ENCODE measurements at regions not wholly inside any gene's neighbourhood (a gene's known extent, or its start where the extent isn't known, plus 50 kb on each side); places are given as distances from the start of the nearest gene placed in this dataset.
A peak's percentile ranks its signal among the peaks of the same experiment; 100 is the strongest.

GRCh38 chr2:212912445-212913103 lies 238.8 kb downstream of the IKZF2 start:
- TF ChIP-seq, protein P1, sequence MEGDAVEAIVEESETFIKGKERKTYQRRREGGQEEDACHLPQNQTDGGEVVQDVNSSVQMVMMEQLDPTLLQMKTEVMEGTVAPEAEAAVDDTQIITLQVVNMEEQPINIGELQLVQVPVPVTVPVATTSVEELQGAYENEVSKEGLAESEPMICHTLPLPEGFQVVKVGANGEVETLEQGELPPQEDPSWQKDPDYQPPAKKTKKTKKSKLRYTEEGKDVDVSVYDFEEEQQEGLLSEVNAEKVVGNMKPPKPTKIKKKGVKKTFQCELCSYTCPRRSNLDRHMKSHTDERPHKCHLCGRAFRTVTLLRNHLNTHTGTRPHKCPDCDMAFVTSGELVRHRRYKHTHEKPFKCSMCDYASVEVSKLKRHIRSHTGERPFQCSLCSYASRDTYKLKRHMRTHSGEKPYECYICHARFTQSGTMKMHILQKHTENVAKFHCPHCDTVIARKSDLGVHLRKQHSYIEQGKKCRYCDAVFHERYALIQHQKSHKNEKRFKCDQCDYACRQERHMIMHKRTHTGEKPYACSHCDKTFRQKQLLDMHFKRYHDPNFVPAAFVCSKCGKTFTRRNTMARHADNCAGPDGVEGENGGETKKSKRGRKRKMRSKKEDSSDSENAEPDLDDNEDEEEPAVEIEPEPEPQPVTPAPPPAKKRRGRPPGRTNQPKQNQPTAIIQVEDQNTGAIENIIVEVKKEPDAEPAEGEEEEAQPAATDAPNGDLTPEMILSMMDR (conservative IDR thresholded peaks at IDR 0.05; ENCODE audit: low read length): no peak
- no peak for TF ChIP-seq EZH2phosphoT487 (IDR thresholded peaks at IDR 0.05; ENCODE audit: borderline replicate concordance, low read depth, low read length)
- no peaks in the 10 kb centered on the region for H3K9me2 ChIP-seq (ENCODE audit: insufficient read depth, low read length)
- no peak overlapping the region for H3K4me2 ChIP-seq (ENCODE audit: low read length)
- no peak overlapping the region for H3K4me3 ChIP-seq (ENCODE audit: low read depth, low read length, poor library complexity, severe bottlenecking)
- intact Hi-C loops (cut with micrococcal nuclease; ENCODE audit: unreplicated experiment): no loop called here
- peaks cover 15% of the 10 kb centered on the region for H3K4me1 ChIP-seq (ENCODE audit: insufficient read depth, low read length, poor library complexity, severe bottlenecking)
- DNase-seq (ENCODE audit: low spot score): no peak
- no peaks in the 10 kb centered on the region for H4K20me1 ChIP-seq (ENCODE audit: insufficient read depth, low read length)
- no TSS peak for BruUV-seq (replicated peaks)
- no peak overlapping the region for H3K27ac ChIP-seq (ENCODE audit: low read depth, low read length, poor library complexity, severe bottlenecking)
- CTCF ChIA-PET (ENCODE audit: unreplicated experiment): no interaction called here
- H3K9me3 ChIP-seq (ENCODE audit: low read length): no peaks in the 10 kb centered on the region
- H2AFZ ChIP-seq (ENCODE audit: low read length): no peak overlapping the region
- POLR2A ChIA-PET: interaction anchor here (0.5 to 0.6 kb wide), 2 partner anchors 36 to 1096 kb away, joined by 3 to 4 read pairs; no protein-coding TSS in a partner anchor
- no peaks in the 10 kb centered on the region for H3K79me2 ChIP-seq (ENCODE audit: insufficient read depth, low read depth, low read length)
- no peaks in the 10 kb centered on the region for H3K36me3 ChIP-seq (ENCODE audit: insufficient read depth, low read length)

DNA sequence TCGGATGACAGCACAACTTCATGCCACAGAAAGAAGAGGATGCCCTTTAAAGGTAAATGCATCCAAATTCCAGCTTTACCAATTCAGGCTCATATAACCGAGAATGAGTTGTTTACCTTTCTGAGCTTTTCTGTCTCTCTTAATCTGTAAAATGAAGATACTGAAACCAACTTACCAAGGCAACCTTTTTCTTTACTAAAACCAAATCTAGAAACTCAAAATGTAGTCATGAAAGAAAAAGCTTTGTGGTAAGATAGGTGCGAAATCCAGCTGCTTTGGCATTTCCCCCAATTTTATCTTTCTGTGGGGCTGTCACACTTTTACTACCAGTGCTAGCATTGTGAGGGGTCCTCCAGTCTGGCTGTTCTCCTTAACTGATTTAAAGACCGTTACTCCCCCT lies 240.4 kb downstream of the IKZF2 start:
- no peak for DNase-seq (ENCODE audit: low spot score)

More for the DNA sequence above, 240.4 kb downstream of the IKZF2 start:
- intact Hi-C loops (cut with micrococcal nuclease; ENCODE audit: unreplicated experiment): no loop called here
- Histone ChIP-seq H2AFZ (ENCODE audit: low read length) (peak overlapping the region; percentile 44; the same call in 1 of the 2 replicates), H3K9me2 (ENCODE audit: insufficient read depth, low read length) (no peaks in the 10 kb centered on the region), H3K9me3 (ENCODE audit: low read length) (no peaks in the 10 kb centered on the region), H3K36me3 (ENCODE audit: insufficient read depth, low read length) (no peaks in the 10 kb centered on the region), H3K4me1 (ENCODE audit: insufficient read depth, low read length, poor library complexity, severe bottlenecking) (peaks cover 15% of the 10 kb centered on the region), H3K27ac (ENCODE audit: low read depth, low read length, poor library complexity, severe bottlenecking) (no peak overlapping the region), H3K79me2 (ENCODE audit: insufficient read depth, low read depth, low read length) (no peaks in the 10 kb centered on the region), H3K4me2 (ENCODE audit: low read length) (no peak overlapping the region), H4K20me1 (ENCODE audit: insufficient read depth, low read length) (no peaks in the 10 kb centered on the region), H3K4me3 (ENCODE audit: low read depth, low read length, poor library complexity, severe bottlenecking) (no peak overlapping the region)
- POLR2A ChIA-PET: no interaction called here
- CTCF ChIA-PET (ENCODE audit: unreplicated experiment): no interaction called here
- BruUV-seq (replicated peaks): no TSS peak
- TF ChIP-seq, protein P1 (conservative IDR thresholded peaks at IDR 0.05; ENCODE audit: low read length): no peak
- TF ChIP-seq EZH2phosphoT487 (IDR thresholded peaks at IDR 0.05; ENCODE audit: borderline replicate concordance, low read depth, low read length): no peak
